ENCODE measurements at regions not wholly inside any gene's neighbourhood (a gene's known extent, or its start where the extent isn't known, plus 50 kb on each side); places are given as distances from the start of the nearest gene placed in this dataset.

- H3K27ac ChIP-seq = no peak overlapping the region
- no peak for TF ChIP-seq CTCF (conservative IDR thresholded peaks at IDR 0.05)
Measured at GRCh38 chr12:24482044-24482443, 466.9 kb downstream of the BCAT1 start.

DNA sequence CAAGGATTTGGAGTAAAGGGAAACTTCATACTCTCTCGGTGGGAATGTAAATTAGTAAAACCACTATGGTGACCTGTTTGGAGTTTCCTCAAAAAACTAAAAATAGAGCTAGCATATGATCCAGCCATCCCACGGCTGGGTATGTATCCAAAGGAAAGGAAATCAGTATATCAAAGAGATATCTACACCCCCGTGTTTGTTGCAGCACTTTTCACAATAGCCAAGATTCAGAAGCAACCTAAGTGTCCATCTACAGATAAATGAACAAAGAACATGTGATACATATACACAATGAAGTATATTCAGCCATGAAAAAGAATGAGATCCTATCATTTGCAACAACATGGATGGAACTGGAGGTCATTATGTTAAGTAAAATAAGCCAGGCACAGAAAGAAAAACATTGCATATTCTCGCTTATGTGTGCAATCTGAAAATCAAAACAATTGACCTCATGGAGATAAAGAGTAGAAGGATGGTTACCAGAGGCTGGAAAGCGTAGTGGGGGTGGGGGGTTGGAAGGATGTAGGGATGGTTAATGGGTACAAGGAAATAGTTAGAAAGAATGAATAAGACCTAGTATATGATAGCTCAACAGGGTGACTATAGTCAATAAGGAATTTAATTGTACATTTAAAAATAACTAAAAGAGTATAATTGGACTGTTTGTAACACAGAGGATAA, 468.0 kb downstream of the BCAT1 start:
- TF ChIP-seq CTCF (conservative IDR thresholded peaks at IDR 0.05) = no peak
- no peak overlapping the region for H3K27ac ChIP-seq

DNA sequence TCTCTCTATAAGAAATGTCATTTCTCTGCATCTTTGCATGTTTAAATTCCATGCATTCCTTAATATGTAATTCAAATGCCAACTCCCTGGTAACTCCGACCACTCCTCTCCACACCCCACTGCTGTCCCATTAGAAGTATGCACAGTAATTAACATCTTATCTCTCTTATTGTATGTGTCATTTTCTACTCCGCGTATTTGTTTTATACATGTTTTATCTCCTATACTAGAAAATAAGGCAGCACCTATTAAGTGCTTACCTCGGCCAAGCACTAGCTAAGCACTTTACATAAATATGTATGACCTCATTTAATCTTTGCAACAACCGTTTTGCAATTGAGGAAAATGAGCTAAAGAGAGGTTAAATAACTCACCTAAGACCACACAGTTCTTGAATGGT, 469.8 kb downstream of the BCAT1 start:
- TF ChIP-seq CTCF (conservative IDR thresholded peaks at IDR 0.05) = no peak
- H3K27ac ChIP-seq = no peak overlapping the region

- no peak overlapping the region for H3K27ac ChIP-seq
- no peak for TF ChIP-seq CTCF (conservative IDR thresholded peaks at IDR 0.05)
Measured at GRCh38 chr12:24478254-24478653, 470.6 kb downstream of the BCAT1 start.

DNA sequence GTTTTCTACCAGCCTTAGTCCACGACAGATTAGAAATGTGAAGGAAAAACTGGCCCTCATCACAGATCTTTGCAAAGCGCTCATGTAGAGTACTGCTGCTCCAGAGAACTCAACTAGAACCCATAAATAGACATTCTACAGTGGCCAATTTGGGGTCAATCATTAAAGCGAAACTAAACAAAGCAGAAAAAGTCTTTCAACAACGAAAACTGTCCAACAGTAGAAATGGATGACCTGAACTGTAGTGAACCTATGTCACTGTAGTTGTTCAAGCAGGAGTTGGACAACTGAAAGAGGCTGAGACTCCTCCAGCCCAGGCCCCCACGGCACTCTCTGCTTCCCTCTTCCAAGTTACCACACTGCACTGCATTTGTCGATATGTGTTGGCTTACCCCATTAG, 472.6 kb downstream of the BCAT1 start:
- no peak for TF ChIP-seq CTCF (conservative IDR thresholded peaks at IDR 0.05)
- H3K27ac ChIP-seq = no peak overlapping the region

DNA sequence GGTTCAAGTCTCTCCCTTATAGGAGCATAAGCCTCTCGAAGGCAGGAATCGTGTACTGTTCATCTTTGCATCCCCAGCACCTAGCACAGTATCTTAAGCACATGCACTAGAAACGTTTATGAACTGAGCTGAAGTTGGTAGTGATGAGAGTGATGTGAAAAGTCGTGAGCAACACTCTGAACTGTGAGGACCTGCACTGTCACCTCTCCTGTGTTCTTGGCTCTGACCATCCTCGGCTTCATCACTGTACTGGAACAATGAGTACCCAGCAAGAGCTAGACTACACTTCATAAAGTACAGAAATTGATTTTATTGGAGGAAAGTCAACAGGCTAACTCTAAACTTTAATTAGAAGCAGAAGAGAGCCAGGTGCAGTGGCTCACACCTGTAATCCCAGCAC, 473.6 kb downstream of the BCAT1 start:
- no peak overlapping the region for H3K27ac ChIP-seq
- TF ChIP-seq CTCF (conservative IDR thresholded peaks at IDR 0.05) = no peak

DNA sequence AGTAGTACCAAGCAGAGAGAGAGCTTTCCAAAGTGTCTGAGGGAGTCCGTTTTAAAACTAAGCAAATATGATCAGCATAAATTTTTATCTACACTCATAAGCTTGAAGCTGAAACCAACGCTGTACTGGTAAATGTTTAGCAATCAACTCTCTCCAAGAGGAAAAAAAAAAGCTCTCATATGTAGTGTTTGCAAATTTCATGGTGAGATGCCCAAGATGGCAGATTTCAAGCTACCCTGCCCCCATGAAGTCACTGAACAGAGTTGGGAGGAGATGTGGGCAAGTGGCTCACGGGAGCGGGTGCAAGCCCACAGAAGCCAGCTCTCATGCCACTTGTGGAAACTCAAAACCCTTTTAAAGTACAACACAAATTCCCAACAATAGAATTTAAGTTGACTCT, 475.8 kb downstream of the BCAT1 start:
- TF ChIP-seq CTCF (conservative IDR thresholded peaks at IDR 0.05) = no peak
- no peak overlapping the region for H3K27ac ChIP-seq

All from VCaP (cell line).